PC-9 (cell line): ENCODE measurements at regions not wholly inside any gene's neighbourhood (a gene's known extent, or its start where the extent isn't known, plus 50 kb on each side); places are given as distances from the start of the nearest gene placed in this dataset.

Experiments
- BruUV-seq: library from RNA; stranded (reverse); fragments of 400-500 nt; replicated peaks from 2 replicates; lab custom pipeline; 2021; lab: Mats Ljungman, UMichigan
- CTCF ChIA-PET: fragments of 300-600 bp; sonication (Branson Sonifier 250); formaldehyde crosslinking; loops from one replicate; lab custom pipeline; 2022; ENCODE audit warnings: antibody characterized with exemption; lab: Charles Lee
- POLR2A ChIA-PET: fragments of 300-600 bp; sonication (Branson Sonifier 250); formaldehyde crosslinking; loops from one replicate; lab custom pipeline; 2022; ENCODE audit warnings: antibody characterized with exemption; ENCODE audit not compliant: unreplicated experiment; lab: Charles Lee
- DNase-seq, 2 experiments: peaks; one replicate each; pipeline versions ENCODE4 v3.0.0 to v3.0.0-alpha.2; 2015 to 2022; ENCODE audit warnings: mixed read lengths in 1 of 2
- H2AFZ ChIP-seq: fragments of 200-600 bp; sonication (generic); 2 replicates; pipeline ENCODE4 v1.8.1; 2017; ENCODE audit warnings: antibody characterized with exemption
- H3F3A ChIP-seq: fragments of 200-600 bp; sonication (generic); 2 replicates; pipeline ENCODE4 v1.8.1; 2017; ENCODE audit warnings: antibody characterized with exemption, mild to moderate bottlenecking, low read depth; ENCODE audit not compliant: insufficient read depth
- H3K27ac ChIP-seq: fragments of 200-600 bp; sonication (generic); 2 replicates; pipeline ENCODE4 v1.6.1; 2016; ENCODE audit warnings: mixed run types
- H3K27me3 ChIP-seq: fragments of 200-600 bp; sonication (generic); 2 replicates; pipeline ENCODE4 v1.6.1; 2016; ENCODE audit warnings: low read depth, mixed run types; ENCODE audit not compliant: insufficient read depth
- H3K36me3 ChIP-seq: fragments of 200-600 bp; sonication (generic); 2 replicates; pipeline ENCODE4 v1.6.1; 2016; ENCODE audit warnings: low read depth, mixed run types
- H3K4me1 ChIP-seq: fragments of 200-600 bp; sonication (generic); replicated peaks from 2 replicates; pipeline ENCODE4 v1.6.1; 2016; ENCODE audit warnings: mixed run types; ENCODE audit not compliant: insufficient read depth
- H3K4me2 ChIP-seq: fragments of 200-600 bp; sonication (generic); 2 replicates; pipeline ENCODE4 v1.6.1; 2017; ENCODE audit warnings: mixed run types
- H3K4me3 ChIP-seq: fragments of 200-600 bp; sonication (generic); 2 replicates; pipeline ENCODE4 v1.6.1; 2016; ENCODE audit warnings: mixed run types
- H3K79me2 ChIP-seq: fragments of 200-600 bp; sonication (generic); 2 replicates; pipeline ENCODE4 v1.6.1; 2017; ENCODE audit warnings: low read depth, mixed run types
- H3K9me2 ChIP-seq: fragments of 200-600 bp; sonication (generic); 2 replicates; pipeline ENCODE4 v1.8.1; 2017; ENCODE audit warnings: mild to moderate bottlenecking; ENCODE audit not compliant: insufficient read depth
- H3K9me3 ChIP-seq: fragments of 200-600 bp; sonication (generic); 2 replicates; pipeline ENCODE4 v1.8.1; 2016; ENCODE audit warnings: low read depth; ENCODE audit not compliant: insufficient read depth
- H4K20me1 ChIP-seq: fragments of 200-600 bp; sonication (generic); 2 replicates; pipeline ENCODE4 v1.8.1; 2017; ENCODE audit not compliant: insufficient read depth
- EZH2 ChIP-seq: fragments of 200-600 bp; sonication (generic); IDR thresholded peaks from 2 replicates; pipeline ENCODE4 v1.8.0; 2017; ENCODE audit warnings: antibody characterized with exemption, low read depth
- intact Hi-C: fragments of 100-400 bp; cut with micrococcal nuclease; formaldehyde crosslinking; loops from one replicate; pipeline ENCODE4 v1.10.0; 2022; ENCODE audit not compliant: unreplicated experiment
- TF ChIP-seq, protein P1 (sequence below): fragments of 200-600 bp; sonication (generic); conservative IDR thresholded peaks from 2 replicates; pipeline ENCODE4 v1.6.1; 2017; ENCODE audit warnings: mixed run types, antibody characterized with exemption, mild to moderate bottlenecking, moderate library complexity

DNA sequence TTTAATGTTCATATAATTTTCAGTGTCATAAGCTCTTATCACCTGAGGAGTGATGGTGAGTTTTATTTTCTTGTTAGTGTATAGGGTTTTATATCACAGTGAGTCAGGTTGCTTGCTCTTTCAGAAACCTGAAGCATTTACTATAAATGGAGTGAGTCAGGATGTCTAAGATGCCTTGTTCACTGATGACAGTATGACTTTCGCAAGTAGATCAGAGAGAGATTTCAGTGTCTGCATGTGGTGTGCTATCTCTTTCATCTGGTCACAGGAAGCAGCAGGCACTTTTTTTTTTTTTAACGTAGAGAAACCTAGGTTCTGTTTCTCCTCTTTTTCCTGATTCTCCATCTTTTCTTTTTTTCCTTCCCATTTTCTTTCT, 237.1 kb downstream of the DMRTA1 start:
- intact Hi-C loops: no loop called here
- H3K4me2 ChIP-seq: no peak overlapping the region
- H2AFZ ChIP-seq: no peak overlapping the region
- H3K36me3 ChIP-seq: no peaks in the 10 kb centered on the region
- H3K79me2 ChIP-seq: no peaks in the 10 kb centered on the region
- H3K27ac ChIP-seq: no peak overlapping the region
- H3K27me3 ChIP-seq: no peaks in the 10 kb centered on the region
- DNase-seq: peak in 1 of 2 experiments; percentile 70
- BruUV-seq: no TSS peak
- no peaks in the 10 kb centered on the region for H3K4me1 ChIP-seq
- CTCF ChIA-PET: no interaction called here
- H3F3A ChIP-seq: no peaks in the 10 kb centered on the region
- H3K4me3 ChIP-seq: no peak overlapping the region
- POLR2A ChIA-PET: no interaction called here
- no peak for TF ChIP-seq EZH2
- TF ChIP-seq, protein P1, sequence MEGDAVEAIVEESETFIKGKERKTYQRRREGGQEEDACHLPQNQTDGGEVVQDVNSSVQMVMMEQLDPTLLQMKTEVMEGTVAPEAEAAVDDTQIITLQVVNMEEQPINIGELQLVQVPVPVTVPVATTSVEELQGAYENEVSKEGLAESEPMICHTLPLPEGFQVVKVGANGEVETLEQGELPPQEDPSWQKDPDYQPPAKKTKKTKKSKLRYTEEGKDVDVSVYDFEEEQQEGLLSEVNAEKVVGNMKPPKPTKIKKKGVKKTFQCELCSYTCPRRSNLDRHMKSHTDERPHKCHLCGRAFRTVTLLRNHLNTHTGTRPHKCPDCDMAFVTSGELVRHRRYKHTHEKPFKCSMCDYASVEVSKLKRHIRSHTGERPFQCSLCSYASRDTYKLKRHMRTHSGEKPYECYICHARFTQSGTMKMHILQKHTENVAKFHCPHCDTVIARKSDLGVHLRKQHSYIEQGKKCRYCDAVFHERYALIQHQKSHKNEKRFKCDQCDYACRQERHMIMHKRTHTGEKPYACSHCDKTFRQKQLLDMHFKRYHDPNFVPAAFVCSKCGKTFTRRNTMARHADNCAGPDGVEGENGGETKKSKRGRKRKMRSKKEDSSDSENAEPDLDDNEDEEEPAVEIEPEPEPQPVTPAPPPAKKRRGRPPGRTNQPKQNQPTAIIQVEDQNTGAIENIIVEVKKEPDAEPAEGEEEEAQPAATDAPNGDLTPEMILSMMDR: no peak
- no peaks in the 10 kb centered on the region for H3K9me3 ChIP-seq
- no peaks in the 10 kb centered on the region; the same call in 1 of the 2 replicates for H4K20me1 ChIP-seq
- no peaks in the 10 kb centered on the region for H3K9me2 ChIP-seq

DNA sequence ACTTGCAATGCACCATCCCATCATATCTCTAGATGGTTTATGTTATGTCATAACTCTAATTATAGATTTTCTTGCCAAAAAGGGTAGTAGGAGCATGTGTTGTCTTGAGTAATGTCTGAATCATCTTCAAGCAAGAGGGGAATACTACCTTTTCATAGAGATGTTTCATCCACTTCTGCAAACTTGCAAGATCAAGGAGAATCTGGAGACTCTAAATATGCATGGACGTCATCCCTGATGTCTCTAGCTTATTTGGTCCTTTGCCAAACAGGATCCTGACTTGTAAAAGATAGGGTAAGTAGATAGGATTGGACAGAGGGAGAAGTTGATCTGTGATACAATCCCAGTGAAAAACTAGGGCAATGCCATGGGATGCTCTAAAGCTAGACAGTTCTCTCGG, 246.5 kb downstream of the DMRTA1 start:
- H2AFZ ChIP-seq: no peak overlapping the region
- H3K36me3 ChIP-seq: no peaks in the 10 kb centered on the region
- no peak for TF ChIP-seq EZH2
- TF ChIP-seq, protein P1: no peak
- CTCF ChIA-PET: no interaction called here
- H3K9me2 ChIP-seq: no peaks in the 10 kb centered on the region
- POLR2A ChIA-PET: no interaction called here
- DNase-seq: no peak
- BruUV-seq: no TSS peak
- no peaks in the 10 kb centered on the region for H4K20me1 ChIP-seq
- no peaks in the 10 kb centered on the region for H3K79me2 ChIP-seq
- no peaks in the 10 kb centered on the region for H3K4me1 ChIP-seq
- H3K9me3 ChIP-seq: no peaks in the 10 kb centered on the region
- H3K4me2 ChIP-seq: no peak overlapping the region
- H3K4me3 ChIP-seq: no peak overlapping the region
- no peak overlapping the region for H3K27ac ChIP-seq
- no peaks in the 10 kb centered on the region for H3F3A ChIP-seq
- no peaks in the 10 kb centered on the region for H3K27me3 ChIP-seq
- intact Hi-C loops: no loop called here

DNA sequence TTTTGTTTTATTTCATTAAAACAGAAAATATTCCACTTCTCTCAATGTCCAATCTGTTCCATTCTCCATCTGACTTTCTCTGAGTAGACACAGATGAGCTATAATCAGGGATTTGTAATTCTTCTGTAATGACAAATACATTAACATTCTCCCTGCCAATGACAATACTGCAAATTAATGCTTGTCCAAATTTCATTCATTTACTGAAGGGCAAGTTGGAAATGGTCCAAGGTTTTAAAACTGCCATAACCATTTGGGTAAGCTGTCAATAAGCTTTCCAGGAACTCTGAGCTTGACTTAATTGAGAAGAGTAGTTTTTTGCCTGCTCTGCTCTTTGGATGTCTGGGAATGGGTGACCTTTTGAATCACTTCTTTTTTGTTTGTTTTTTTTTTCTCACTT, 253.5 kb downstream of the DMRTA1 start:
- TF ChIP-seq, protein P1: no peak
- CTCF ChIA-PET: no interaction called here
- no peaks in the 10 kb centered on the region for H3K79me2 ChIP-seq

More for the DNA sequence above, 253.5 kb downstream of the DMRTA1 start:
- Histone ChIP-seq H2AFZ (no peak overlapping the region), H3F3A (no peaks in the 10 kb centered on the region), H3K4me2 (no peak overlapping the region), H4K20me1 (no peaks in the 10 kb centered on the region), H3K27ac (no peak overlapping the region), H3K27me3 (no peaks in the 10 kb centered on the region), H3K9me2 (no peaks in the 10 kb centered on the region), H3K4me3 (no peak overlapping the region), H3K36me3 (no peaks in the 10 kb centered on the region), H3K9me3 (no peaks in the 10 kb centered on the region), H3K4me1 (no peaks in the 10 kb centered on the region)
- BruUV-seq: no TSS peak
- POLR2A ChIA-PET: no interaction called here
- DNase-seq: no peak
- intact Hi-C loops: no loop called here
